Heart left ventricle (tissue), 13 donors: ENCODE measurements at regions not wholly inside any gene's neighbourhood (a gene's known extent, or its start where the extent isn't known, plus 50 kb on each side); places are given as distances from the start of the nearest gene placed in this dataset.

Experiments
- CTCF ChIP-seq, 12 donors: fragments of 200-600 bp; sonication (generic) in 4 of 12; IDR thresholded peaks; one replicate each; pipeline versions ENCODE4 v1.5.0 to v1.8.0; 2018 to 2022; ENCODE audit warnings: antibody characterized with exemption in 12 of 12, mild to moderate bottlenecking in 5 of 12
- POLR2A ChIP-seq, 2 donors: fragments of 450-650 bp; IDR thresholded peaks; one replicate each; pipeline ENCODE4 v1.6.1; 2017; ENCODE audit warnings: antibody characterized with exemption in 2 of 2, mild to moderate bottlenecking in 2 of 2, moderate library complexity in 2 of 2
- donor health status: ischemic (EF 13 %, LVEDD 7.1; RV severe dilation, severe dysfunction).
- donor health status: DM: no; HTN: yes; CAD: no.
- donor health status: DM: no; HTN: no; CAD: no.
- donor health status: ischemic (EF 25% LVEDD 6.9; RV normal size, moderate dysfunction).
- donor health status: ischemic (EF 25% LVEDD 5.7; RV mildly dilated, moderate dysfunction).
- donor health status: ischemic (EF 35%, LVEDD 5.7; RV mildly dilated, moderate dysfunction).
- donor health status: nonischemic (EF 11% LVEDD 7.7; RV severe dilation, severe dysfunction).
- donor health status: DM: yes; HTN: yes; CAD: no.
- donor health status: PGD.
- donor health status: ischemic (EF 29% LVEDD 5.4; RV normal size, mild dysfunction).
- donor health status: nonischemic (EF 23%, LVEDD 6.1; RV moderate dilation, normal function).

DNA sequence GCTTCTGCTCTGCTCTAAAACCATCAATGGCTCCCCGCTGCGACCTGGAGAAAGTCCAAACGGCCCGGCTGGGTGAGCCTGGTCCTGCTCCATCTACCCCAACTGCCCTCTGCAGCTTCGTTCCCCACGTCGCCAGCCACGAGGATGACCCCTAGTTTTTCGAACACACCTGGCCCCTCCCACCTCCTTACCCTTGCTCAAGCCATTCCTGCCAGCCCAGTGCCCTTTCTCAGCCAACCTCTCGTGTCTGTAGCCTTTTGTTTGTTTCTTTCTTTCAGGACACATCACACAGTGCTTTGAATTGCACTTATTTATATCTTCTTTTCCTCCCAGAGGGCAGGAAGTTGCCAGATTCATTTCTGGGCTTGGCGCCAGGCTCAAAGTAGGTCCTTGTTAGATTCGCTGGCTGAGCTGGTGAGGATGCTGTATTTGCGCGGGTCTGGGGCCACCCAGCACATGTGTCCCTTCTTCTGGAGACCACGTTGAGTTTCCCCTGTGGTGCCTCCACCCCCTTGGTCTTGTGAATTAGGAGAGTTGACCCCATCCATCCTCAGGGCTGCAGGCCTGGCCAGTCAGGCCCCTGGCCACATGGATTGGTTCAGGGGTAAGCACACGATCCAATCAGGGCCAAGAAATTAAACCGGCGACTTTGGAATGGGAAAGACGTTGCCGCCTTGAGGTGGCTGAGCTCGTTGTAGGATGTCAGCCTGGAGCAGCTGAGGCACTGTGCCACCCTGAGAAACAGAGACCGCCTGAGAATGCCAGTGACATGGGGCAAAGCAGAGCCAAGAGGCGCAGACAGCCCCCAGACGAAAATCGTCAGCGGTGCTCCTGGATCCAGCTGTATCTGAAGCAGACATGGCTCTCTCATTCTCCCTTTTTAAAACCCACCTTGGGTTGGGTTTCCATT lies 156.0 kb downstream of the CEBPB start:
- TF ChIP-seq POLR2A (IDR thresholded peaks at IDR 0.05) = no peak
- TF ChIP-seq CTCF (IDR thresholded peaks at IDR 0.05) = no peak
